K562 (cell line): ENCODE measurements at regions not wholly inside any gene's neighbourhood (a gene's known extent, or its start where the extent isn't known, plus 50 kb on each side); places are given as distances from the start of the nearest gene placed in this dataset.

Experiments used
- HOXB6 ChIP-seq: fragments of 250-450 bp; sonication (Bioruptor Pico); IDR thresholded peaks from 2 replicates; pipeline ENCODE4 v1.5.1; 2022; ENCODE audit warnings: mild to moderate bottlenecking, borderline replicate concordance
- JUNB ChIP-seq: fragments of 450-650 bp; formaldehyde crosslinking; conservative IDR thresholded peaks from 2 replicates; pipeline ENCODE4 v1.4.0; 2020; ENCODE audit warnings: mild to moderate bottlenecking
- NR2F6 ChIP-seq: fragments of 450-650 bp; formaldehyde crosslinking; IDR thresholded peaks from 2 replicates; pipeline ENCODE4 v1.4.0; 2020; ENCODE audit warnings: mild to moderate bottlenecking
- PHB ChIP-seq: fragments of 250-450 bp; sonication (Bioruptor Pico); IDR thresholded peaks from 2 replicates; pipeline ENCODE4 v1.5.0; 2021
- POLR2AphosphoS5 ChIP-seq: IDR thresholded peaks from 2 replicates; pipeline ENCODE4 v1.6.1; 2011; ENCODE audit warnings: mild to moderate bottlenecking, low read depth, low read length, moderate library complexity; ENCODE audit not compliant: control insufficient read depth, insufficient read depth
- ZBTB1 ChIP-seq: sonication (generic); formaldehyde crosslinking; IDR thresholded peaks from 2 replicates; pipeline ENCODE4 v1.8.1; 2023; ENCODE audit warnings: missing genetic modification reagents, low read depth, mild to moderate bottlenecking, borderline replicate concordance
- ZNF253 ChIP-seq: fragments of 250-450 bp; sonication (Bioruptor Pico); conservative IDR thresholded peaks from 2 replicates; pipeline ENCODE4 v1.6.1; 2021; ENCODE audit warnings: mild to moderate bottlenecking
- ZNF644 ChIP-seq: fragments of 200-800 bp; sonication (Bioruptor generic); IDR thresholded peaks from 2 replicates; pipeline ENCODE4 v1.6.1; 2016; ENCODE audit warnings: low read depth, missing genetic modification characterization, missing compliant biosample characterization
- TF ChIP-seq, protein P1 (sequence below), 3 experiments: IDR thresholded peaks in 2 of 3; conservative IDR thresholded peaks in 1 of 3; 2 replicates each; pipeline ENCODE4 v1.5.1; 2011 to 2012; ENCODE audit warnings: low read length in 3 of 3, mild to moderate bottlenecking in 3 of 3, control low read depth in 2 of 3, improper control_type of control experiment in 1 of 3, inconsistent platforms in 1 of 3, low read depth in 1 of 3, mixed read lengths in 1 of 3, moderate library complexity in 1 of 3; ENCODE audit not compliant: insufficient read depth in 2 of 3
- TF ChIP-seq, protein P2 (sequence below): fragments of 450-650 bp; IDR thresholded peaks from 2 replicates; pipeline ENCODE4 v1.6.1; 2017; ENCODE audit warnings: antibody characterized with exemption
- TF ChIP-seq, protein P3 (sequence below): sonication (generic); formaldehyde crosslinking; IDR thresholded peaks from 2 replicates; pipeline ENCODE4 v1.5.0; 2020; ENCODE audit warnings: missing genetic modification reagents

DNA sequence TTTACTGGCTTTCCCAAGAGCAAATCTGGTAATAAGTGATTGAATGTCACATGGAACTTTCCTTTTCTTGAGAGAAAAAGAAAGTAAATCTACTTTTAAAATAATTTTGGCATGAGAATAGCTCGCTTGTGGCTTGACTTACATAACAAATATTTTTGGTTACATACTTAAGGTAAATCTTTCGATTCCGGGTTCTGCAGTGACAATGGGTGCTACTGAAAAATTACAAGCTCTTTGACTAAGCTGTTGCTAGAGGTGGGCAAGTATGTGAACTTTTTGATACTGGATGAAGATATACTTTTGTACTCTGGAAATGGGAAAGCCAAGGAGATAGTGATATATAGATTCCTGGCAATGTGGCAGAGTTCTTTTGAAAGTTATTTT, 51.9 kb upstream of the OTOL1 start:
- TF ChIP-seq, protein P1, sequence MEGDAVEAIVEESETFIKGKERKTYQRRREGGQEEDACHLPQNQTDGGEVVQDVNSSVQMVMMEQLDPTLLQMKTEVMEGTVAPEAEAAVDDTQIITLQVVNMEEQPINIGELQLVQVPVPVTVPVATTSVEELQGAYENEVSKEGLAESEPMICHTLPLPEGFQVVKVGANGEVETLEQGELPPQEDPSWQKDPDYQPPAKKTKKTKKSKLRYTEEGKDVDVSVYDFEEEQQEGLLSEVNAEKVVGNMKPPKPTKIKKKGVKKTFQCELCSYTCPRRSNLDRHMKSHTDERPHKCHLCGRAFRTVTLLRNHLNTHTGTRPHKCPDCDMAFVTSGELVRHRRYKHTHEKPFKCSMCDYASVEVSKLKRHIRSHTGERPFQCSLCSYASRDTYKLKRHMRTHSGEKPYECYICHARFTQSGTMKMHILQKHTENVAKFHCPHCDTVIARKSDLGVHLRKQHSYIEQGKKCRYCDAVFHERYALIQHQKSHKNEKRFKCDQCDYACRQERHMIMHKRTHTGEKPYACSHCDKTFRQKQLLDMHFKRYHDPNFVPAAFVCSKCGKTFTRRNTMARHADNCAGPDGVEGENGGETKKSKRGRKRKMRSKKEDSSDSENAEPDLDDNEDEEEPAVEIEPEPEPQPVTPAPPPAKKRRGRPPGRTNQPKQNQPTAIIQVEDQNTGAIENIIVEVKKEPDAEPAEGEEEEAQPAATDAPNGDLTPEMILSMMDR (IDR thresholded peaks at IDR 0.05 in 2 of 3, conservative IDR thresholded peaks at IDR 0.05 in 1 of 3; ENCODE audit: insufficient read depth in 2 of 3, low read depth in 1 of 3, low read length in 3 of 3): no peak
- TF ChIP-seq PHB (CRISPR knock-in tag) (no peak), ZNF253 (CRISPR knock-in tag) (no peak), ZNF644 (tag) (no peak), NR2F6 (CRISPR knock-in tag) (no peak), POLR2AphosphoS5 (no peak), JUNB (CRISPR knock-in tag) (no peak), HOXB6 (CRISPR knock-in tag) (no peak), ZBTB1 (no peak)
- TF ChIP-seq, protein P2, sequence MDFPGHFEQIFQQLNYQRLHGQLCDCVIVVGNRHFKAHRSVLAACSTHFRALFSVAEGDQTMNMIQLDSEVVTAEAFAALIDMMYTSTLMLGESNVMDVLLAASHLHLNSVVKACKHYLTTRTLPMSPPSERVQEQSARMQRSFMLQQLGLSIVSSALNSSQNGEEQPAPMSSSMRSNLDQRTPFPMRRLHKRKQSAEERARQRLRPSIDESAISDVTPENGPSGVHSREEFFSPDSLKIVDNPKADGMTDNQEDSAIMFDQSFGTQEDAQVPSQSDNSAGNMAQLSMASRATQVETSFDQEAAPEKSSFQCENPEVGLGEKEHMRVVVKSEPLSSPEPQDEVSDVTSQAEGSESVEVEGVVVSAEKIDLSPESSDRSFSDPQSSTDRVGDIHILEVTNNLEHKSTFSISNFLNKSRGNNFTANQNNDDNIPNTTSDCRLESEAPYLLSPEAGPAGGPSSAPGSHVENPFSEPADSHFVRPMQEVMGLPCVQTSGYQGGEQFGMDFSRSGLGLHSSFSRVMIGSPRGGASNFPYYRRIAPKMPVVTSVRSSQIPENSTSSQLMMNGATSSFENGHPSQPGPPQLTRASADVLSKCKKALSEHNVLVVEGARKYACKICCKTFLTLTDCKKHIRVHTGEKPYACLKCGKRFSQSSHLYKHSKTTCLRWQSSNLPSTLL: no peak
- TF ChIP-seq, protein P3, sequence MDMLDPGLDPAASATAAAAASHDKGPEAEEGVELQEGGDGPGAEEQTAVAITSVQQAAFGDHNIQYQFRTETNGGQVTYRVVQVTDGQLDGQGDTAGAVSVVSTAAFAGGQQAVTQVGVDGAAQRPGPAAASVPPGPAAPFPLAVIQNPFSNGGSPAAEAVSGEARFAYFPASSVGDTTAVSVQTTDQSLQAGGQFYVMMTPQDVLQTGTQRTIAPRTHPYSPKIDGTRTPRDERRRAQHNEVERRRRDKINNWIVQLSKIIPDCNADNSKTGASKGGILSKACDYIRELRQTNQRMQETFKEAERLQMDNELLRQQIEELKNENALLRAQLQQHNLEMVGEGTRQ (CRISPR knock-in tag): no peak
